H9 (cell line): ENCODE measurements at regions not wholly inside any gene's neighbourhood (a gene's known extent, or its start where the extent isn't known, plus 50 kb on each side); places are given as distances from the start of the nearest gene placed in this dataset.

Experiments used
- DNase-seq: peaks from one replicate; pipeline ENCODE4 v3.0.0-alpha.2; 2017
- H2AFZ ChIP-seq: one replicate; pipeline ENCODE4 v1.6.1; 2013; ENCODE audit warnings: mild to moderate bottlenecking, low read length, control low read depth, moderate library complexity
- H2AK5ac ChIP-seq: 2 replicates; pipeline ENCODE4 v1.6.1; 2013; ENCODE audit warnings: low read length, control low read depth, mixed read lengths; ENCODE audit not compliant: insufficient read length
- H2BK120ac ChIP-seq: one replicate; pipeline ENCODE4 v1.6.1; 2013; ENCODE audit warnings: low read depth, mild to moderate bottlenecking, low read length, control low read depth, inconsistent platforms; ENCODE audit not compliant: poor library complexity, severe bottlenecking
- H2BK12ac ChIP-seq: 2 replicates; pipeline ENCODE4 v1.6.1; 2013; ENCODE audit warnings: low read length, control low read depth, mixed read lengths, low read depth; ENCODE audit not compliant: insufficient read length
- H2BK15ac ChIP-seq: 2 replicates; pipeline ENCODE4 v1.6.1; 2013; ENCODE audit warnings: low read depth, low read length, control low read depth
- H2BK20ac ChIP-seq: one replicate; pipeline ENCODE4 v1.6.1; 2013; ENCODE audit warnings: low read depth, mild to moderate bottlenecking, low read length, control low read depth, inconsistent platforms; ENCODE audit not compliant: poor library complexity, severe bottlenecking
- H2BK5ac ChIP-seq: 2 replicates; pipeline ENCODE4 v1.6.1; 2013; ENCODE audit warnings: low read length, control low read depth, mixed read lengths; ENCODE audit not compliant: insufficient read length
- H3K14ac ChIP-seq: 2 replicates; pipeline ENCODE4 v1.6.1; 2013; ENCODE audit warnings: low read length, control low read depth; ENCODE audit not compliant: insufficient read depth
- H3K18ac ChIP-seq: 2 replicates; pipeline ENCODE4 v1.6.1; 2013; ENCODE audit warnings: low read depth, mild to moderate bottlenecking, mixed read lengths, low read length, control low read depth; ENCODE audit not compliant: insufficient read length
- H3K23ac ChIP-seq: 2 replicates; pipeline ENCODE4 v1.6.1; 2013; ENCODE audit warnings: low read length, control low read depth, mixed read lengths, low read depth; ENCODE audit not compliant: insufficient read length
- H3K23me2 ChIP-seq: 2 replicates; pipeline ENCODE4 v1.6.1; 2013; ENCODE audit warnings: low read depth, mild to moderate bottlenecking, mixed read lengths, low read length, control low read depth; ENCODE audit not compliant: insufficient read length, poor library complexity, severe bottlenecking
- H3K27ac ChIP-seq: 2 replicates; pipeline ENCODE4 v1.5.1; 2013; ENCODE audit warnings: low read length, control low read depth, mixed read lengths, low read depth; ENCODE audit not compliant: insufficient read length
- H3K27me3 ChIP-seq: 2 replicates; pipeline ENCODE4 v1.6.1; 2013; ENCODE audit warnings: low read length, control low read depth, inconsistent platforms; ENCODE audit not compliant: insufficient read depth
- H3K4ac ChIP-seq: 2 replicates; pipeline ENCODE4 v1.6.1; 2013; ENCODE audit warnings: low read depth, mild to moderate bottlenecking, control low read depth, inconsistent platforms, low read length, moderate library complexity
- H3K4me1 ChIP-seq: 2 replicates; pipeline ENCODE4 v1.6.1; 2013; ENCODE audit warnings: low read length, control low read depth, inconsistent platforms; ENCODE audit not compliant: insufficient read depth
- H3K4me2 ChIP-seq: 2 replicates; pipeline ENCODE4 v1.6.1; 2013; ENCODE audit warnings: low read length, control low read depth, mixed read lengths; ENCODE audit not compliant: insufficient read length, insufficient read depth
- H3K56ac ChIP-seq: 2 replicates; pipeline ENCODE4 v1.6.1; 2013; ENCODE audit warnings: low read depth, mild to moderate bottlenecking, mixed read lengths, low read length, control low read depth; ENCODE audit not compliant: insufficient read length
- H3K79me1 ChIP-seq: 2 replicates; pipeline ENCODE4 v1.6.1; 2013; ENCODE audit warnings: low read depth, mild to moderate bottlenecking, moderate library complexity, low read length, control low read depth, inconsistent platforms; ENCODE audit not compliant: insufficient read depth, poor library complexity, severe bottlenecking
- H3K79me2 ChIP-seq: 2 replicates; pipeline ENCODE4 v1.6.1; 2013; ENCODE audit warnings: low read length, control low read depth, inconsistent platforms; ENCODE audit not compliant: insufficient read depth
- H3K9ac ChIP-seq: 2 replicates; pipeline ENCODE4 v1.6.1; 2013; ENCODE audit warnings: low read length, control low read depth, mixed read lengths; ENCODE audit not compliant: insufficient read length; ENCODE audit errors: extremely low read depth
- H3K9me3 ChIP-seq: one replicate; pipeline ENCODE4 v1.6.1; 2013; ENCODE audit warnings: low read depth, low read length, inconsistent platforms; ENCODE audit not compliant: control insufficient read depth
- H3T11ph ChIP-seq: one replicate; pipeline ENCODE4 v1.6.1; 2013; ENCODE audit warnings: mild to moderate bottlenecking, low read length, control low read depth, inconsistent platforms
- H4K20me1 ChIP-seq: one replicate; pipeline ENCODE4 v1.6.1; 2013; ENCODE audit not compliant: control insufficient read depth, insufficient read length, insufficient read depth
- H4K5ac ChIP-seq: 2 replicates; pipeline ENCODE4 v1.6.1; 2013; ENCODE audit warnings: low read depth, mild to moderate bottlenecking, mixed read lengths, low read length, control low read depth; ENCODE audit not compliant: insufficient read length
- H4K8ac ChIP-seq: replicated peaks from 2 replicates; pipeline ENCODE4 v1.6.1; 2013; ENCODE audit warnings: low read length, control low read depth, mixed read lengths, low read depth; ENCODE audit not compliant: insufficient read length
- H4K91ac ChIP-seq: 2 replicates; pipeline ENCODE4 v1.6.1; 2013; ENCODE audit warnings: low read depth, mild to moderate bottlenecking, moderate library complexity, mixed read lengths, low read length, control low read depth; ENCODE audit not compliant: insufficient read length
- H3K27ac Mint-ChIP-seq, 3 experiments: 2 replicates in 2 of 3; 3 replicates in 1 of 3; pipeline ENCODE4 v1.8.0; 2020 to 2021; ENCODE audit warnings: mixed read lengths in 3 of 3, mild to moderate bottlenecking in 1 of 3, moderate library complexity in 1 of 3
- H3K27me3 Mint-ChIP-seq: 2 replicates; pipeline ENCODE4 v1.8.0; 2021; ENCODE audit warnings: low read depth, mild to moderate bottlenecking, moderate library complexity, mixed read lengths
- H3K36me3 Mint-ChIP-seq, 3 experiments: 2 replicates in 2 of 3; 3 replicates in 1 of 3; pipeline ENCODE4 v1.8.0; 2020 to 2021; ENCODE audit warnings: low read depth in 3 of 3, mixed read lengths in 3 of 3; ENCODE audit not compliant: insufficient read depth in 1 of 3
- H3K4me1 Mint-ChIP-seq, 2 experiments: 2 replicates each; pipeline ENCODE4 v1.8.0; 2020; ENCODE audit warnings: mixed read lengths in 2 of 2
- H3K4me3 Mint-ChIP-seq, 2 experiments: 2 replicates in 1 of 2; 3 replicates in 1 of 2; pipeline ENCODE4 v1.8.0; 2020 to 2021; ENCODE audit warnings: mild to moderate bottlenecking in 2 of 2, mixed read lengths in 2 of 2, moderate library complexity in 1 of 2
- H3K9me3 Mint-ChIP-seq, 2 experiments: 2 replicates in 1 of 2; 3 replicates in 1 of 2; pipeline ENCODE4 v1.8.0; 2020; ENCODE audit warnings: mild to moderate bottlenecking in 2 of 2, mixed read lengths in 2 of 2, moderate library complexity in 1 of 2
- WGBS: extraction: QIAGEN DNeasy Blood & Tissue Kit; methylation state at CpG from one replicate; pipeline ENCODE4 v1.1.7; 2013; ENCODE audit warnings: missing lambda C conversion rate, low lambda C conversion rate, mixed read lengths; ENCODE audit not compliant: insufficient read length; ENCODE audit errors: extremely low coverage; 5-methylcytosine and 5-hydroxymethylcytosine counted together
- TF ChIP-seq, protein P1 (sequence below): fragments of 200-600 bp; sonication (generic); conservative IDR thresholded peaks from 3 replicates; pipeline ENCODE4 v1.8.0; 2021; ENCODE audit warnings: antibody characterized with exemption, mild to moderate bottlenecking

DNA sequence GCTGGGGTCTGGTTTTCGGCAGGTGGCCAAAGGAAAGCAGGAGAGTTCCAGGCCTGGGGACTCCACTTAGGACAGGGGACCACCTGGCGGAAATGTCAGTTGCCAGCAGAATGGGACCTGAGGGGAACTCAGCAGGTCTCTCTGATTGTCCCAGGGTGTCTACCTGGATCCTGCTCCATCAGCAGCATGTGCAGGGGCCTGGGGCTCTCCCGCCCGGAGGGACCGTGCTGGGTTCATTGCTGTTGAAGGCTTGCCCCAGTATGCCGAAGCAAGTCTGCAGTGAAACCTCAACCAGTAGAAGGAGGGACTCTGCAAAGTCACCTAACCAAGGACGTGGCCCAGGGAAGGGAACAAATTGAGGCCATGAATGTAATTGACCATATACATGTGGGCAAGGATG lies 506.5 kb upstream of the MKI67 start:
- Histone ChIP-seq H4K8ac (no peak overlapping the region), H2BK120ac (no peak overlapping the region), H2AK5ac (no peak overlapping the region), H2BK12ac (no peak overlapping the region), H3K4ac (no peak overlapping the region), H3K27ac (no peak overlapping the region), H3K27me3 (no peaks in the 10 kb centered on the region), H4K5ac (no peak overlapping the region), H3T11ph (no peak overlapping the region), H3K4me1 (0 out of 2 replicates have a peak, but pooled peaks cover 4% of the 10 kb centered on the region), H3K4me2 (no peak overlapping the region), H2BK15ac (no peak overlapping the region), H2AFZ (no peak overlapping the region), H3K14ac (no peak overlapping the region), H3K9ac (no peak overlapping the region), H3K23me2 (no peaks in the 10 kb centered on the region), H4K20me1 (no peaks in the 10 kb centered on the region), H2BK5ac (no peak overlapping the region), H4K91ac (no peak overlapping the region), H3K79me1 (no peaks in the 10 kb centered on the region), H3K79me2 (no peaks in the 10 kb centered on the region), H2BK20ac (no peak overlapping the region), H3K9me3 (no peaks in the 10 kb centered on the region), H3K18ac (no peak overlapping the region), H3K23ac (no peak overlapping the region), H3K56ac (no peak overlapping the region)
- H3K4me3 Mint-ChIP-seq = no peak overlapping the region
- H3K4me1 Mint-ChIP-seq = peaks cover 39 to 48% of the 10 kb centered on the region in 2 experiments
- no CpG with 5 or more reads among the region's 7 CpGs for WGBS
- no peak for DNase-seq
- no peaks in the 10 kb centered on the region for H3K36me3 Mint-ChIP-seq
- no peak overlapping the region for H3K27ac Mint-ChIP-seq
- TF ChIP-seq, protein P1, sequence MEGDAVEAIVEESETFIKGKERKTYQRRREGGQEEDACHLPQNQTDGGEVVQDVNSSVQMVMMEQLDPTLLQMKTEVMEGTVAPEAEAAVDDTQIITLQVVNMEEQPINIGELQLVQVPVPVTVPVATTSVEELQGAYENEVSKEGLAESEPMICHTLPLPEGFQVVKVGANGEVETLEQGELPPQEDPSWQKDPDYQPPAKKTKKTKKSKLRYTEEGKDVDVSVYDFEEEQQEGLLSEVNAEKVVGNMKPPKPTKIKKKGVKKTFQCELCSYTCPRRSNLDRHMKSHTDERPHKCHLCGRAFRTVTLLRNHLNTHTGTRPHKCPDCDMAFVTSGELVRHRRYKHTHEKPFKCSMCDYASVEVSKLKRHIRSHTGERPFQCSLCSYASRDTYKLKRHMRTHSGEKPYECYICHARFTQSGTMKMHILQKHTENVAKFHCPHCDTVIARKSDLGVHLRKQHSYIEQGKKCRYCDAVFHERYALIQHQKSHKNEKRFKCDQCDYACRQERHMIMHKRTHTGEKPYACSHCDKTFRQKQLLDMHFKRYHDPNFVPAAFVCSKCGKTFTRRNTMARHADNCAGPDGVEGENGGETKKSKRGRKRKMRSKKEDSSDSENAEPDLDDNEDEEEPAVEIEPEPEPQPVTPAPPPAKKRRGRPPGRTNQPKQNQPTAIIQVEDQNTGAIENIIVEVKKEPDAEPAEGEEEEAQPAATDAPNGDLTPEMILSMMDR = no peak
- H3K27me3 Mint-ChIP-seq = no peaks in the 10 kb centered on the region; the same call in 1 of the 2 replicates
- H3K9me3 Mint-ChIP-seq = peaks cover 0 to 3% of the 10 kb centered on the region in 2 experiments; a peak in 1 of 5 replicates
